Astrocyte (in vitro differentiated cells and primary cell): ENCODE measurements at regions not wholly inside any gene's neighbourhood (a gene's known extent, or its start where the extent isn't known, plus 50 kb on each side); places are given as distances from the start of the nearest gene placed in this dataset.

ENCODE experiments used
- DNase-seq: peaks from one replicate; pipeline ENCODE4 v3.0.0-alpha.2; 2010; ENCODE audit warnings: low read depth
- FAIRE-seq: peaks from 2 replicates; lab custom pipeline; 2011; peaks lifted over from hg19 to GRCh38; lab: Jason Lieb, UNC
- H2AFZ ChIP-seq: 2 replicates; pipeline ENCODE4 v1.6.0; 2012; ENCODE audit warnings: low read depth, low read length, inconsistent platforms
- H3K27ac ChIP-seq: 2 replicates; pipeline ENCODE4 v1.5.1; 2011; ENCODE audit warnings: low read depth, low read length, inconsistent platforms
- H3K27me3 ChIP-seq: 2 replicates; pipeline ENCODE4 v1.6.0; 2011; ENCODE audit warnings: low read length, inconsistent platforms; ENCODE audit not compliant: insufficient read depth
- H3K36me3 ChIP-seq: 2 replicates; pipeline ENCODE4 v1.5.1; 2011; ENCODE audit warnings: low read length, inconsistent platforms; ENCODE audit not compliant: insufficient read depth
- H3K4me1 ChIP-seq: 2 replicates; pipeline ENCODE4 v1.5.1; 2011; ENCODE audit warnings: low read length, inconsistent platforms; ENCODE audit not compliant: insufficient read depth
- H3K4me2 ChIP-seq: 2 replicates; pipeline ENCODE4 v1.6.0; 2012; ENCODE audit warnings: low read length, inconsistent platforms
- H3K4me3 ChIP-seq: 2 replicates; pipeline ENCODE4 v1.5.1; 2011; ENCODE audit warnings: low read depth, mild to moderate bottlenecking, low read length, inconsistent platforms; ENCODE audit not compliant: insufficient read depth
- H3K79me2 ChIP-seq: 2 replicates; pipeline ENCODE4 v1.6.0; 2012; ENCODE audit warnings: mild to moderate bottlenecking, low read length, inconsistent platforms; ENCODE audit not compliant: insufficient read depth
- H3K9ac ChIP-seq: 2 replicates; pipeline ENCODE4 v1.6.0; 2012; ENCODE audit warnings: mild to moderate bottlenecking, low read length, inconsistent platforms
- H3K9me3 ChIP-seq: 2 replicates; pipeline ENCODE4 v1.5.1; 2012; ENCODE audit warnings: low read depth, mild to moderate bottlenecking, low read length, inconsistent platforms; ENCODE audit not compliant: insufficient read depth
- H4K20me1 ChIP-seq: 2 replicates; pipeline ENCODE4 v1.6.0; 2012; ENCODE audit warnings: low read length, inconsistent platforms; ENCODE audit not compliant: insufficient read depth
- H3K27ac Mint-ChIP-seq: one replicate; pipeline ENCODE4 v1.8.0; 2021; ENCODE audit warnings: mild to moderate bottlenecking, mixed read lengths; ENCODE audit not compliant: unreplicated experiment
- H3K27me3 Mint-ChIP-seq: one replicate; pipeline ENCODE4 v1.8.0; 2021; ENCODE audit warnings: low read depth, mixed read lengths; ENCODE audit not compliant: unreplicated experiment
- H3K36me3 Mint-ChIP-seq: one replicate; pipeline ENCODE4 v1.8.0; 2021; ENCODE audit warnings: low read depth, mixed read lengths; ENCODE audit not compliant: unreplicated experiment
- H3K4me1 Mint-ChIP-seq: one replicate; pipeline ENCODE4 v1.8.0; 2021; ENCODE audit warnings: low read depth, mixed read lengths; ENCODE audit not compliant: unreplicated experiment
- H3K4me3 Mint-ChIP-seq: one replicate; pipeline ENCODE4 v1.8.0; 2021; ENCODE audit warnings: mild to moderate bottlenecking, moderate library complexity, mixed read lengths; ENCODE audit not compliant: unreplicated experiment
- H3K9me3 Mint-ChIP-seq: one replicate; pipeline ENCODE4 v1.8.0; 2021; ENCODE audit warnings: mild to moderate bottlenecking, mixed read lengths; ENCODE audit not compliant: unreplicated experiment
- CTCF ChIP-seq: IDR thresholded peaks from 2 replicates; pipeline ENCODE4 v1.5.1; 2011; ENCODE audit warnings: low read depth, mild to moderate bottlenecking, inconsistent platforms, low read length, moderate library complexity; ENCODE audit not compliant: insufficient read depth
- EZH2 ChIP-seq: IDR thresholded peaks from 2 replicates; pipeline ENCODE4 v1.6.1; 2012; ENCODE audit warnings: mild to moderate bottlenecking, low read length, inconsistent platforms; ENCODE audit not compliant: insufficient read depth

GRCh38 chr13:90835826-90836225, 511.7 kb upstream of the MIR17HG start:
- Mint-ChIP-seq H3K27ac (no peak overlapping the region), H3K4me3 (no peak overlapping the region), H3K36me3 (no peaks in the 10 kb centered on the region), H3K4me1 (no peaks in the 10 kb centered on the region), H3K9me3 (peaks cover under 1% of the 10 kb centered on the region), H3K27me3 (no peaks in the 10 kb centered on the region)
- no peaks in the 10 kb centered on the region for H3K36me3 ChIP-seq
- no peaks in the 10 kb centered on the region for H3K27me3 ChIP-seq
- no peak overlapping the region for H2AFZ ChIP-seq
- no peaks in the 10 kb centered on the region for H3K79me2 ChIP-seq
- H3K9me3 ChIP-seq, result no peaks in the 10 kb centered on the region
- DNase-seq (no peak), FAIRE-seq (no peak)
- H3K27ac ChIP-seq, result no peak overlapping the region
- no peak for TF ChIP-seq EZH2
- no peak for TF ChIP-seq CTCF
- no peak overlapping the region for H3K4me2 ChIP-seq
- no peak overlapping the region for H3K9ac ChIP-seq
- no peaks in the 10 kb centered on the region for H4K20me1 ChIP-seq
- no peak overlapping the region for H3K4me3 ChIP-seq
- no peaks in the 10 kb centered on the region for H3K4me1 ChIP-seq

- Histone ChIP-seq H3K9ac (no peak overlapping the region), H3K9me3 (no peaks in the 10 kb centered on the region), H3K4me2 (no peak overlapping the region), H4K20me1 (no peaks in the 10 kb centered on the region), H3K27me3 (no peaks in the 10 kb centered on the region), H3K27ac (no peak overlapping the region), H3K4me3 (no peak overlapping the region), H2AFZ (no peak overlapping the region), H3K36me3 (no peaks in the 10 kb centered on the region), H3K4me1 (no peaks in the 10 kb centered on the region), H3K79me2 (no peaks in the 10 kb centered on the region)
- DNase-seq (no peak), FAIRE-seq (no peak)
- Mint-ChIP-seq H3K4me3 (no peak overlapping the region), H3K4me1 (no peaks in the 10 kb centered on the region), H3K27me3 (no peaks in the 10 kb centered on the region), H3K9me3 (peaks cover 4% of the 10 kb centered on the region), H3K36me3 (no peaks in the 10 kb centered on the region), H3K27ac (no peak overlapping the region)
- TF ChIP-seq CTCF, result no peak
- TF ChIP-seq EZH2, result no peak
Measured at GRCh38 chr13:90838317-90838960, 509.0 kb upstream of the MIR17HG start.

GRCh38 chr13:90839061-90839460, 508.4 kb upstream of the MIR17HG start:
- Histone ChIP-seq H3K4me3 (no peak overlapping the region), H3K9me3 (no peaks in the 10 kb centered on the region), H3K36me3 (no peaks in the 10 kb centered on the region), H3K4me2 (no peak overlapping the region), H4K20me1 (no peaks in the 10 kb centered on the region), H3K9ac (no peak overlapping the region), H3K79me2 (no peaks in the 10 kb centered on the region), H3K27me3 (no peaks in the 10 kb centered on the region), H3K4me1 (no peaks in the 10 kb centered on the region), H3K27ac (no peak overlapping the region), H2AFZ (no peak overlapping the region)
- DNase-seq (no peak), FAIRE-seq (no peak)
- Mint-ChIP-seq H3K4me3 (no peak overlapping the region), H3K4me1 (no peaks in the 10 kb centered on the region), H3K27me3 (no peaks in the 10 kb centered on the region), H3K9me3 (peaks cover 4% of the 10 kb centered on the region), H3K27ac (no peak overlapping the region), H3K36me3 (no peaks in the 10 kb centered on the region)
- TF ChIP-seq EZH2 (no peak), CTCF (no peak)
